Hypothalamus (tissue), 51 donors: ENCODE measurements at regions not wholly inside any gene's neighbourhood (a gene's known extent, or its start where the extent isn't known, plus 50 kb on each side); places are given as distances from the start of the nearest gene placed in this dataset.

Source experiments
- DNase-seq, 51 donors: peaks; one replicate each; lab custom pipeline; 2025; lab: John Stamatoyannopoulos, UW

GRCh38 chr2:223366566-223366965, 235.6 kb downstream of the SCG2 start:
- no peak for DNase-seq

- no peak for DNase-seq
Measured at GRCh38 chr2:223368481-223368880, 233.7 kb downstream of the SCG2 start.

- no peak for DNase-seq
Measured at GRCh38 chr2:223369889-223370288, 232.3 kb downstream of the SCG2 start.

- DNase-seq = no peak
Measured at GRCh38 chr2:223383315-223383714, 218.8 kb downstream of the SCG2 start.

GRCh38 chr2:223386189-223386588, 216.0 kb downstream of the SCG2 start:
- DNase-seq = no peak

- DNase-seq = no peak
Measured at GRCh38 chr2:223386984-223387383, 215.2 kb downstream of the SCG2 start.

GRCh38 chr2:223389624-223390023, 212.5 kb downstream of the SCG2 start:
- DNase-seq = no peak

- no peak for DNase-seq
Measured at GRCh38 chr2:223396993-223397392, 205.2 kb downstream of the SCG2 start.

GRCh38 chr2:223399357-223399957, 202.7 kb downstream of the SCG2 start:
- DNase-seq = no peak

GRCh38 chr2:223404616-223405015, 197.5 kb downstream of the SCG2 start:
- no peak for DNase-seq

GRCh38 chr2:223414646-223415045, 187.5 kb downstream of the SCG2 start:
- DNase-seq = no peak

- DNase-seq = no peak
Measured at GRCh38 chr2:223415071-223415470, 187.1 kb downstream of the SCG2 start.

- peak in 1 of 51 donors; percentile 40 for DNase-seq
Measured at GRCh38 chr2:223416815-223417610, 185.1 kb downstream of the SCG2 start.

- DNase-seq = no peak
Measured at GRCh38 chr2:223418131-223418530, 184.0 kb downstream of the SCG2 start.

- no peak for DNase-seq
Measured at GRCh38 chr2:223418604-223419199, 183.5 kb downstream of the SCG2 start.

- no peak for DNase-seq
Measured at GRCh38 chr2:223420048-223420447, 182.1 kb downstream of the SCG2 start.

GRCh38 chr2:223431479-223431878, 170.7 kb downstream of the SCG2 start:
- no peak for DNase-seq

- DNase-seq = no peak
Measured at GRCh38 chr2:223433461-223433860, 168.7 kb downstream of the SCG2 start.

- DNase-seq = no peak
Measured at GRCh38 chr2:223437788-223438187, 164.4 kb downstream of the SCG2 start.

GRCh38 chr2:223439184-223439583, 163.0 kb downstream of the SCG2 start:
- DNase-seq = no peak

GRCh38 chr2:223439786-223440185, 162.4 kb downstream of the SCG2 start:
- DNase-seq = no peak

- DNase-seq = no peak
Measured at GRCh38 chr2:223442847-223443246, 159.3 kb downstream of the SCG2 start.
